ENCODE measurements at regions not wholly inside any gene's neighbourhood (a gene's known extent, or its start where the extent isn't known, plus 50 kb on each side); places are given as distances from the start of the nearest gene placed in this dataset.

DNA sequence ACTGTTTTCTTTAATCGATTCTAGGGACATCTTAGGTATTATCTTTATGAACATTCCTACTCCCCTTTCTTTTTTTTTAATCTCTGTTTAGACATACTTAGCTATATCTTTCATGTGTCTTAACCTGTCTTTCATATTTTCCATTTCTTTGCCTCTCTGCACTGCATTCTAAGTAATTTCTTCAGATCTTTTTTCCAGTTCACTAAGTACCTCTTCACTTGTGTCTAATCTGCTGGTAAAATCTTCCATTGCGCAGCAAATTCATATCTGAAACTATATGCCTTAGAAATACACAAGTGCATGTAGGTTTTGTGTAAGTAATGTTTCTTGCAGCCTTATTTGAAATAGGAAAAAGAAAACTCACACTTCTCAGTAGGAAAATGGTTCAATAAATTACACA is 165.4 kb upstream of the BTBD3 start:
- no peaks in the 10 kb centered on the region for H3K79me2 ChIP-seq (ENCODE audit: low read length)
- no peaks in the 10 kb centered on the region for H3K9me2 ChIP-seq (replicated peaks; ENCODE audit: insufficient read depth, low read length)
- TF ChIP-seq, protein P1, sequence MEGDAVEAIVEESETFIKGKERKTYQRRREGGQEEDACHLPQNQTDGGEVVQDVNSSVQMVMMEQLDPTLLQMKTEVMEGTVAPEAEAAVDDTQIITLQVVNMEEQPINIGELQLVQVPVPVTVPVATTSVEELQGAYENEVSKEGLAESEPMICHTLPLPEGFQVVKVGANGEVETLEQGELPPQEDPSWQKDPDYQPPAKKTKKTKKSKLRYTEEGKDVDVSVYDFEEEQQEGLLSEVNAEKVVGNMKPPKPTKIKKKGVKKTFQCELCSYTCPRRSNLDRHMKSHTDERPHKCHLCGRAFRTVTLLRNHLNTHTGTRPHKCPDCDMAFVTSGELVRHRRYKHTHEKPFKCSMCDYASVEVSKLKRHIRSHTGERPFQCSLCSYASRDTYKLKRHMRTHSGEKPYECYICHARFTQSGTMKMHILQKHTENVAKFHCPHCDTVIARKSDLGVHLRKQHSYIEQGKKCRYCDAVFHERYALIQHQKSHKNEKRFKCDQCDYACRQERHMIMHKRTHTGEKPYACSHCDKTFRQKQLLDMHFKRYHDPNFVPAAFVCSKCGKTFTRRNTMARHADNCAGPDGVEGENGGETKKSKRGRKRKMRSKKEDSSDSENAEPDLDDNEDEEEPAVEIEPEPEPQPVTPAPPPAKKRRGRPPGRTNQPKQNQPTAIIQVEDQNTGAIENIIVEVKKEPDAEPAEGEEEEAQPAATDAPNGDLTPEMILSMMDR (IDR thresholded peaks at IDR 0.05; ENCODE audit: low read length) = no peak
- TF ChIP-seq EZH2phosphoT487 (IDR thresholded peaks at IDR 0.05; ENCODE audit: low read length) = no peak
- TF ChIP-seq EZH2 (optimal IDR thresholded peaks at IDR 0.05; ENCODE audit: low read depth, low read length) = no peak
- H3K4me2 ChIP-seq (ENCODE audit: low read depth, low read length) = no peak overlapping the region
- no peak overlapping the region for H3K27ac ChIP-seq (ENCODE audit: low read length)
- H3K4me3 ChIP-seq (ENCODE audit: low read length) = no peak overlapping the region
- no peaks in the 10 kb centered on the region for H3K4me1 ChIP-seq (ENCODE audit: low read length)
- H3K36me3 ChIP-seq (replicated peaks; ENCODE audit: insufficient read depth, low read length) = no peaks in the 10 kb centered on the region
- H3F3A ChIP-seq (ENCODE audit: insufficient read depth, low read length) = no peaks in the 10 kb centered on the region
- H4K20me1 ChIP-seq (ENCODE audit: insufficient read depth, low read length) = no peaks in the 10 kb centered on the region
- no peaks in the 10 kb centered on the region for H3K9me3 ChIP-seq (replicated peaks; ENCODE audit: insufficient read depth, low read length)
- no peak overlapping the region for H2AFZ ChIP-seq (ENCODE audit: low read length)
- H3K27me3 ChIP-seq (replicated peaks; ENCODE audit: insufficient read depth, low read length) = no peaks in the 10 kb centered on the region
- H3K9ac ChIP-seq (ENCODE audit: low read length) = no peak overlapping the region
- no peak for DNase-seq

DNA sequence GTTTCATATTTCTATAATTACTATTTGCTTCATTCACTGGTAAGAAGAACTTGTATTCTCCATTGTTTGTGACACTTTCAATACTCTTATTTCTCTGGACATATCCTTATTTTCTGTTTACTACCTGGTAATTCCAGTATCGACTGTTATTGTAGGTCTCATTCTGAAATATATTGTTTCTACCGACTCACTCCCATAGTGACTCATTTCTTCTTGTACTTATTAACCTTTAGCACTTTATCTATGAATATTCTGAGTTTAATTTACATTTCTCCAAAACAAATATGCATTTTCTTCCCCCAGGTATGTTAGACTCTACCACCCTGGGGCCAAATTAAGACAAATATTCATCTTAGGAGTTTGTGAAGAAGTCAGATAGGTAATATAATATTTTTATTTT is 164.5 kb upstream of the BTBD3 start:
- Histone ChIP-seq H2AFZ (ENCODE audit: low read length) (no peak overlapping the region), H3K4me3 (ENCODE audit: low read length) (no peak overlapping the region), H3K9me3 (replicated peaks; ENCODE audit: insufficient read depth, low read length) (no peaks in the 10 kb centered on the region), H4K20me1 (ENCODE audit: insufficient read depth, low read length) (no peaks in the 10 kb centered on the region), H3K4me2 (ENCODE audit: low read depth, low read length) (no peak overlapping the region), H3F3A (ENCODE audit: insufficient read depth, low read length) (no peaks in the 10 kb centered on the region), H3K79me2 (ENCODE audit: low read length) (no peaks in the 10 kb centered on the region), H3K27me3 (replicated peaks; ENCODE audit: insufficient read depth, low read length) (no peaks in the 10 kb centered on the region), H3K27ac (ENCODE audit: low read length) (no peak overlapping the region), H3K36me3 (replicated peaks; ENCODE audit: insufficient read depth, low read length) (no peaks in the 10 kb centered on the region), H3K9me2 (replicated peaks; ENCODE audit: insufficient read depth, low read length) (no peaks in the 10 kb centered on the region), H3K4me1 (ENCODE audit: low read length) (no peaks in the 10 kb centered on the region), H3K9ac (ENCODE audit: low read length) (no peak overlapping the region)
- TF ChIP-seq EZH2 (optimal IDR thresholded peaks at IDR 0.05; ENCODE audit: low read depth, low read length) (no peak), EZH2phosphoT487 (IDR thresholded peaks at IDR 0.05; ENCODE audit: low read length) (no peak)
- TF ChIP-seq, protein P1 (IDR thresholded peaks at IDR 0.05; ENCODE audit: low read length) = no peak
- DNase-seq = no peak

DNA sequence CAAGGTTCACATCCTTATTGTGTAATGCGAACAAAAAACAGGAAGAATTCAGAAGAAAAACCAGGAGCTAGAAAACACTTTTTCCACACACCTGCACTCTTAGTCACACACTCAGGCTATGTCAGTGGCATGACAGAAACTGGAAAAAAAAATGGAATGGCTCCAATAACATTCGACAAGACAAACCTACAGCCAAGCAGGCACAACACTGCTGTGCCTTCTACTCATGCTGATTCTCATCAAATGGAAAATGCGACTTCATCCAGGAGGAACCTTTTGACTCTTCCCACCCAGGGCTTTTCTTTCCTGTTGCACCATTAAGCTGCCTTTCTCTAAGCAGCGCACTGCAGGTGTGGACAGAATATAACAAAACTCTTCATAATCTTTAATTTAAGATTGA is 163.2 kb upstream of the BTBD3 start:
- DNase-seq = no peak

More for the DNA sequence above, 163.2 kb upstream of the BTBD3 start:
- no peaks in the 10 kb centered on the region for H3K9me2 ChIP-seq (replicated peaks; ENCODE audit: insufficient read depth, low read length)
- no peaks in the 10 kb centered on the region for H3K4me1 ChIP-seq (ENCODE audit: low read length)
- H2AFZ ChIP-seq (ENCODE audit: low read length) = no peak overlapping the region
- no peaks in the 10 kb centered on the region for H3F3A ChIP-seq (ENCODE audit: insufficient read depth, low read length)
- no peak overlapping the region for H3K27ac ChIP-seq (ENCODE audit: low read length)
- H3K9me3 ChIP-seq (replicated peaks; ENCODE audit: insufficient read depth, low read length) = no peaks in the 10 kb centered on the region
- no peaks in the 10 kb centered on the region for H3K27me3 ChIP-seq (replicated peaks; ENCODE audit: insufficient read depth, low read length)
- no peak overlapping the region for H3K9ac ChIP-seq (ENCODE audit: low read length)
- no peaks in the 10 kb centered on the region for H3K36me3 ChIP-seq (replicated peaks; ENCODE audit: insufficient read depth, low read length)
- TF ChIP-seq EZH2 (optimal IDR thresholded peaks at IDR 0.05; ENCODE audit: low read depth, low read length) = no peak
- TF ChIP-seq EZH2phosphoT487 (IDR thresholded peaks at IDR 0.05; ENCODE audit: low read length) = no peak
- TF ChIP-seq, protein P1 (IDR thresholded peaks at IDR 0.05; ENCODE audit: low read length) = no peak
- H3K4me2 ChIP-seq (ENCODE audit: low read depth, low read length) = no peak overlapping the region
- no peak overlapping the region for H3K4me3 ChIP-seq (ENCODE audit: low read length)
- no peaks in the 10 kb centered on the region for H3K79me2 ChIP-seq (ENCODE audit: low read length)
- no peaks in the 10 kb centered on the region for H4K20me1 ChIP-seq (ENCODE audit: insufficient read depth, low read length)
